Vagina (tissue), 2 donors: ENCODE measurements at regions not wholly inside any gene's neighbourhood (a gene's known extent, or its start where the extent isn't known, plus 50 kb on each side); places are given as distances from the start of the nearest gene placed in this dataset.
A peak's percentile ranks its signal among the peaks of the same experiment; 100 is the strongest.

Experiments
- DNase-seq, 2 donors: peaks; one replicate each; pipeline ENCODE4 v3.0.0-alpha.2; 2017; ENCODE audit errors: extremely low spot score in 2 of 2
- H3K27ac ChIP-seq: fragments of 200-600 bp; sonication (generic); one replicate; pipeline ENCODE4 v1.5.1; 2019
- H3K27me3 ChIP-seq: fragments of 200-600 bp; sonication (generic); one replicate; pipeline ENCODE4 v1.5.1; 2019
- H3K36me3 ChIP-seq, 2 donors: fragments of 200-600 bp; sonication (generic); one replicate each; pipeline ENCODE4 v1.5.1; 2017 to 2019
- H3K4me1 ChIP-seq: fragments of 200-600 bp; sonication (generic); one replicate; pipeline ENCODE4 v1.5.1; 2019
- H3K4me3 ChIP-seq, 2 donors: fragments of 200-600 bp; sonication (generic); 1 replicate in 1 of 2; 2 replicates in 1 of 2; pipeline ENCODE4 v1.5.1; 2016 to 2019
- H3K9me3 ChIP-seq: fragments of 200-600 bp; sonication (generic); one replicate; pipeline ENCODE4 v1.5.1; 2019
- POLR2A ChIP-seq, 2 donors: fragments of 450-650 bp; IDR thresholded peaks; one replicate each; pipeline ENCODE4 v1.6.1; 2017; ENCODE audit warnings: antibody characterized with exemption in 2 of 2, mild to moderate bottlenecking in 2 of 2, moderate library complexity in 2 of 2
- POLR2AphosphoS5 ChIP-seq, 2 donors: sonication (generic); formaldehyde crosslinking; IDR thresholded peaks; one replicate each; pipeline ENCODE4 v1.9.0; 2017; ENCODE audit warnings: antibody characterized with exemption in 2 of 2, mild to moderate bottlenecking in 2 of 2, low read depth in 1 of 2; ENCODE audit not compliant: insufficient read depth in 1 of 2
- intact Hi-C: fragments of 100-400 bp; cut with DNase I; formaldehyde crosslinking; loops from one replicate; pipeline ENCODE4 v1.15.1; 2023
- TF ChIP-seq, protein P1 (sequence below), 3 experiments: fragments of 450-650 bp in 2 of 3; fragments of 200-600 bp in 1 of 3; sonication (generic) in 1 of 3; IDR thresholded peaks; one replicate each; pipeline ENCODE4 v1.5.1; 2017 to 2019; ENCODE audit warnings: antibody characterized with exemption in 3 of 3, mild to moderate bottlenecking in 2 of 3, moderate library complexity in 2 of 3

DNA sequence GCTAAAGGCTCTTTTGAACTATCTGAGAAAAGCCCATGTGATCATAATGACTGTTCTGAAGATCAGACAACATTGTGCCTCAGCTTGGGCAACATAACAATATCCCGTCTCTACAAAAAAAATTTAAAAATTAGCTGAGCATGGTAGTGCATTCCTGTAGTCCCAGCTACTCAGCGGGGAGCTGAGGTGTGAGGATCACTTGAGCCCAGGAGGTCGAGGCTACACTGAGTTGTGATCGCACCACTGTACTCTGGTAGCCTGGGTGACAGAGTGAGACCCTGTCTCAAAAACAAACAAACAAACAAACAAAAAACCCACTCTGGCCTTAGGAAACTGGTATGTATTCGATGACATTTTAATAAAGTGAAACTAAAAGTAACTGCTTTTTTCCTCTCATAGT, 1526.8 kb upstream of the TENM4 start:
- no peak for TF ChIP-seq POLR2A (IDR thresholded peaks at IDR 0.05)
- TF ChIP-seq, protein P1, sequence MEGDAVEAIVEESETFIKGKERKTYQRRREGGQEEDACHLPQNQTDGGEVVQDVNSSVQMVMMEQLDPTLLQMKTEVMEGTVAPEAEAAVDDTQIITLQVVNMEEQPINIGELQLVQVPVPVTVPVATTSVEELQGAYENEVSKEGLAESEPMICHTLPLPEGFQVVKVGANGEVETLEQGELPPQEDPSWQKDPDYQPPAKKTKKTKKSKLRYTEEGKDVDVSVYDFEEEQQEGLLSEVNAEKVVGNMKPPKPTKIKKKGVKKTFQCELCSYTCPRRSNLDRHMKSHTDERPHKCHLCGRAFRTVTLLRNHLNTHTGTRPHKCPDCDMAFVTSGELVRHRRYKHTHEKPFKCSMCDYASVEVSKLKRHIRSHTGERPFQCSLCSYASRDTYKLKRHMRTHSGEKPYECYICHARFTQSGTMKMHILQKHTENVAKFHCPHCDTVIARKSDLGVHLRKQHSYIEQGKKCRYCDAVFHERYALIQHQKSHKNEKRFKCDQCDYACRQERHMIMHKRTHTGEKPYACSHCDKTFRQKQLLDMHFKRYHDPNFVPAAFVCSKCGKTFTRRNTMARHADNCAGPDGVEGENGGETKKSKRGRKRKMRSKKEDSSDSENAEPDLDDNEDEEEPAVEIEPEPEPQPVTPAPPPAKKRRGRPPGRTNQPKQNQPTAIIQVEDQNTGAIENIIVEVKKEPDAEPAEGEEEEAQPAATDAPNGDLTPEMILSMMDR (IDR thresholded peaks at IDR 0.05) = no peak
- no peak for TF ChIP-seq POLR2AphosphoS5 (IDR thresholded peaks at IDR 0.05; ENCODE audit: insufficient read depth in 1 of 2, low read depth in 1 of 2)
- Histone ChIP-seq H3K4me1 (peaks cover 6% of the 10 kb centered on the region), H3K36me3 (no peaks in the 10 kb centered on the region), H3K4me3 (no peak overlapping the region), H3K27ac (no peak overlapping the region), H3K27me3 (no peaks in the 10 kb centered on the region), H3K9me3 (no peaks in the 10 kb centered on the region)
- intact Hi-C loops = no loop called here
- DNase-seq = no peak

DNA sequence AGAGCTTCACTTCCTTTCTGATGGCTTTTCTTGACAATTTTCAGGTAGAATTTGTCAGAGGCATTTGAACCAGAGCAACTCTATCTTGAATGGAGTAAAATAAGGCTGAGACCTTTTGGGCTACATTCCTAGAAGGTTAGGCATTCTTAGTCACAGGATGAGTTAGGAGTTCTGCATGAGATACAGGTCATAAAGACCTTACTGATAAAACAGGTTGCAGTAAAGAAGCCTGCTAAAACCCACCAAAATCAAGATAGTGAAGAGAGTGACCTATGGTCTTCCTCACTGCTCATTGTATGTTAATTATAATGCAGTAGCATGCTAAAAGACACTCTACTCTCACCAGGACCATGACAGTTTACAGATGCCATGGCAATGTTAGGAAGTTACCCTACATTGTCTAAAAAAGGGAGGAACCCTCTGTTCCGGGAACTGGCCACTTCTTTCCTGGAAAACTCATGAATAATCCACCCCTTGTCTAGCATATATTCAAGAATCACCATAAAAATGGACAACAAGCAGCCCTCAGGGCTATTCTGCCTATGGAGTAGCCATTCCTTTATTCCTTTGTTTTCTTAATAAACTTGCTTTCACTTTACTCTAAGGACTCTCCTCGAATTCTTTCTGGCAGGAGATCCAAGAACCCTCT, 1519.7 kb upstream of the TENM4 start:
- H3K36me3 ChIP-seq = no peaks in the 10 kb centered on the region
- intact Hi-C loops = no loop called here
- H3K27ac ChIP-seq = no peak overlapping the region
- H3K9me3 ChIP-seq = no peaks in the 10 kb centered on the region
- peaks cover 15% of the 10 kb centered on the region for H3K4me1 ChIP-seq
- TF ChIP-seq POLR2AphosphoS5 (IDR thresholded peaks at IDR 0.05; ENCODE audit: insufficient read depth in 1 of 2, low read depth in 1 of 2) (no peak), POLR2A (IDR thresholded peaks at IDR 0.05) (no peak)
- TF ChIP-seq, protein P1 (IDR thresholded peaks at IDR 0.05) = no peak
- no peak for DNase-seq
- H3K4me3 ChIP-seq = no peak overlapping the region
- no peaks in the 10 kb centered on the region for H3K27me3 ChIP-seq

DNA sequence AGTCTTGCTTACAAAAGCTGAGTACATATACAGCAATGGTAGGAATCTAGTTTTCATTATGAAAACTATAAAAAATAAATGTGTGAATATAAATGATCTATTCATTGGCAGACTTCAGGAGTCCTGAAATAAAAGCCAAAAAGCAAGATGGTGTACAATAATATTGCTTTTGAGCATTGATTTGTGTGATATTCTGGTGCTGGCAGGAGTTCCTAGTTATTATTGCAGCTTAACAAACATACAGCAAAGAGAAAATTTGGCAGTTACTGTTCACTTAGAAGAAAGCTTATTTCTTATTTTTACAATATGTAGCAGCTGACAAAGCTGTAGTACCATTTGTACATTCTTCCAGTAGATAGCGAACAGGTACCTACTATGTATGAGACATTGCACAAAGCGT, 1518.9 kb upstream of the TENM4 start:
- intact Hi-C loops = no loop called here
- H3K36me3 ChIP-seq = no peaks in the 10 kb centered on the region
- H3K9me3 ChIP-seq = no peaks in the 10 kb centered on the region
- DNase-seq = no peak
- H3K27ac ChIP-seq = no peak overlapping the region
- H3K4me1 ChIP-seq = peaks cover 15% of the 10 kb centered on the region
- TF ChIP-seq, protein P1 (IDR thresholded peaks at IDR 0.05) = no peak
- TF ChIP-seq POLR2AphosphoS5 (IDR thresholded peaks at IDR 0.05; ENCODE audit: insufficient read depth in 1 of 2, low read depth in 1 of 2) = no peak
- TF ChIP-seq POLR2A (IDR thresholded peaks at IDR 0.05) = no peak
- H3K4me3 ChIP-seq = no peak overlapping the region
- H3K27me3 ChIP-seq = no peaks in the 10 kb centered on the region

DNA sequence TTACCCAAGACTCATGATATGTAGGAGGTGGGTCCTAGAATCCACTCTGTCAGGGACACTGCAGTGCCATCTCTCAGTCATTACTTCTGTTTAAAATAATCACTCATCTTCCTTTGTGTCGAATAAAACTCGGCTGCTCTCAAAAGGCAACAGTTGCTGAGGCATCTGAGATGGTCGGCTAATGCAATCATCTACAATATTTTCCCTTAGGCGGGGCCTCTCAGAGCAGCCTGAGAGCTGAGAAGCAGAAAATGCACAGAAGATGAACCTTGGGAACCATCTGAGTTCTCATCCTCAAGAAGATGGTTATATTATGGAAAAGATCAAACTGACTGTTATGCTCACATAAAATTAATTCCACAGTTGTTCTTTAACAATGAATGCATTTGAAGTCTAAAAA, 1518.2 kb upstream of the TENM4 start:
- DNase-seq = no peak
- intact Hi-C loops = no loop called here
- TF ChIP-seq POLR2A (IDR thresholded peaks at IDR 0.05) (no peak), POLR2AphosphoS5 (IDR thresholded peaks at IDR 0.05; ENCODE audit: insufficient read depth in 1 of 2, low read depth in 1 of 2) (no peak)
- TF ChIP-seq, protein P1 (IDR thresholded peaks at IDR 0.05) = no peak
- Histone ChIP-seq H3K27me3 (no peaks in the 10 kb centered on the region), H3K9me3 (no peaks in the 10 kb centered on the region), H3K36me3 (no peaks in the 10 kb centered on the region), H3K27ac (no peak overlapping the region), H3K4me1 (peaks cover 15% of the 10 kb centered on the region), H3K4me3 (no peak overlapping the region)

DNA sequence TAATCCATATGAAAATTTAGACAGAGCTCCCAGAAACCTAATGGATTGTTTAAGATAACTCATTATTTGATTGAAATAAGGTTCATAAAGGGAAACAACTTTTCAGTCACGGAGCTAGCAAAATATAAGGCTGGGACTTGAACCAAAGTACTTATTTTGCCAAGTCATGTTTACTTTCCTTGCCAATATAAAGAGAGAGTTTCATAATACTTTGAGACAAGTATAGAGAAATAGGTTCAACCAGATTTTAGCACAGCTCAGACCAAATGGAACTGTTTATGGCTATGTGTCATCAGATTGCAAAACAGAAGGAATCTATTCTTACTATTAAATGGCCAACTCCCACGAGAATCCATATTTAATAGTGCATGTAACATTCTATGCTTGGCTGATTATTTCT, 1517.5 kb upstream of the TENM4 start:
- Histone ChIP-seq H3K27me3 (no peaks in the 10 kb centered on the region), H3K9me3 (no peaks in the 10 kb centered on the region), H3K4me3 (no peak overlapping the region), H3K27ac (no peak overlapping the region), H3K36me3 (no peaks in the 10 kb centered on the region), H3K4me1 (peaks cover 15% of the 10 kb centered on the region)
- no peak for DNase-seq
- intact Hi-C loops = no loop called here
- TF ChIP-seq POLR2AphosphoS5 (IDR thresholded peaks at IDR 0.05; ENCODE audit: insufficient read depth in 1 of 2, low read depth in 1 of 2) (peak in 1 of 2 donors; percentile 90), POLR2A (IDR thresholded peaks at IDR 0.05) (no peak)
- TF ChIP-seq, protein P1 (IDR thresholded peaks at IDR 0.05) = no peak
